Breast epithelium (tissue), 4 donors: ENCODE measurements at regions not wholly inside any gene's neighbourhood (a gene's known extent, or its start where the extent isn't known, plus 50 kb on each side); places are given as distances from the start of the nearest gene placed in this dataset.

Source experiments
- DNase-seq, 2 donors: peaks; one replicate each; pipeline ENCODE4 v3.0.0-alpha.2; 2019; ENCODE audit warnings: low spot score in 2 of 2
- H3K27ac ChIP-seq, 2 donors: fragments of 200-600 bp; sonication (generic) in 1 of 2; one replicate each; pipeline ENCODE4 v1.5.1; 2016 to 2019; ENCODE audit warnings: mild to moderate bottlenecking in 1 of 2
- H3K27me3 ChIP-seq, 2 donors: fragments of 200-600 bp; sonication (generic) in 1 of 2; one replicate each; pipeline versions ENCODE4 v1.5.1 to v1.6.0; 2017 to 2019; ENCODE audit warnings: control low read depth in 1 of 2, mild to moderate bottlenecking in 1 of 2
- H3K36me3 ChIP-seq: fragments of 200-600 bp; one replicate; pipeline ENCODE4 v1.5.1; 2019
- H3K4me1 ChIP-seq, 2 donors: fragments of 200-600 bp; sonication (generic); one replicate each; pipeline ENCODE4 v1.5.1; 2016 to 2019; ENCODE audit warnings: control low read depth in 1 of 2
- H3K4me3 ChIP-seq, 3 donors: fragments of 200-600 bp; sonication (generic); 1 replicate in 2 of 3; 2 replicates in 1 of 3; pipeline ENCODE4 v1.5.1; 2016 to 2019; ENCODE audit warnings: mild to moderate bottlenecking in 3 of 3, moderate library complexity in 2 of 3
- H3K9me3 ChIP-seq, 2 donors: fragments of 200-600 bp; sonication (generic) in 1 of 2; one replicate each; pipeline ENCODE4 v1.5.1; 2016 to 2019; ENCODE audit warnings: control low read depth in 1 of 2
- POLR2A ChIP-seq: fragments of 450-650 bp; IDR thresholded peaks from one replicate; pipeline ENCODE4 v1.6.1; 2016; ENCODE audit warnings: antibody characterized with exemption, mild to moderate bottlenecking, moderate library complexity
- POLR2AphosphoS5 ChIP-seq, 3 donors: sonication (generic); formaldehyde crosslinking; IDR thresholded peaks; one replicate each; pipeline ENCODE4 v1.6.1; 2017; ENCODE audit warnings: antibody characterized with exemption in 3 of 3
- intact Hi-C: fragments of 100-400 bp; cut with DNase I; formaldehyde crosslinking; loops from one replicate; pipeline ENCODE4 v1.15.1; 2023; ENCODE audit warnings: low total_unique reads
- TF ChIP-seq, protein P1 (sequence below), 3 donors: fragments of 450-650 bp; IDR thresholded peaks; one replicate each; pipeline ENCODE4 v1.5.1; 2016 to 2017; ENCODE audit warnings: antibody characterized with exemption in 3 of 3, mild to moderate bottlenecking in 3 of 3, moderate library complexity in 3 of 3

DNA sequence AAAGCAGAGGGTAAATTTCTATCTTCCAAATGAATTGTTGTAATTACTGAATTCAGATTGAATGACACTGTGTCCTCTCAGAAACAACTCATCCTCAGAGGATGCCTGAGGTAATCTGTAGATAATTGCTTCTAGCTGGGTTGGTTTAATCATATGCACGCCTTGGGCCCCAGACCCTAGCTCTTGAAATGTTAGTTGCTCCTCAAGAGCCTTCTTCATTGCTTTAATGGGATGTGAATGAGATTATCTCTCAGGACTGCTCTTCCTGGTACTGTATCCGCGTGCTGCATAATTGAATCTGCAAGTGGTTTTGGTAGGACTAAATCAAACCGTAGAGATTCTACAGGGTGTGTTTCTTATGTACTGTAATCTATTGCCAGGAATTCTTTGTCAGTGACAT is 569.3 kb upstream of the NEGR1 start:
- Histone ChIP-seq H3K27ac (no peak overlapping the region), H3K36me3 (no peaks in the 10 kb centered on the region), H3K4me3 (no peak overlapping the region), H3K9me3 (no peaks in the 10 kb centered on the region), H3K4me1 (no peaks in the 10 kb centered on the region), H3K27me3 (no peaks in the 10 kb centered on the region)
- no peak for DNase-seq
- no peak for TF ChIP-seq POLR2AphosphoS5 (IDR thresholded peaks at IDR 0.05)
- no peak for TF ChIP-seq POLR2A
- TF ChIP-seq, protein P1, sequence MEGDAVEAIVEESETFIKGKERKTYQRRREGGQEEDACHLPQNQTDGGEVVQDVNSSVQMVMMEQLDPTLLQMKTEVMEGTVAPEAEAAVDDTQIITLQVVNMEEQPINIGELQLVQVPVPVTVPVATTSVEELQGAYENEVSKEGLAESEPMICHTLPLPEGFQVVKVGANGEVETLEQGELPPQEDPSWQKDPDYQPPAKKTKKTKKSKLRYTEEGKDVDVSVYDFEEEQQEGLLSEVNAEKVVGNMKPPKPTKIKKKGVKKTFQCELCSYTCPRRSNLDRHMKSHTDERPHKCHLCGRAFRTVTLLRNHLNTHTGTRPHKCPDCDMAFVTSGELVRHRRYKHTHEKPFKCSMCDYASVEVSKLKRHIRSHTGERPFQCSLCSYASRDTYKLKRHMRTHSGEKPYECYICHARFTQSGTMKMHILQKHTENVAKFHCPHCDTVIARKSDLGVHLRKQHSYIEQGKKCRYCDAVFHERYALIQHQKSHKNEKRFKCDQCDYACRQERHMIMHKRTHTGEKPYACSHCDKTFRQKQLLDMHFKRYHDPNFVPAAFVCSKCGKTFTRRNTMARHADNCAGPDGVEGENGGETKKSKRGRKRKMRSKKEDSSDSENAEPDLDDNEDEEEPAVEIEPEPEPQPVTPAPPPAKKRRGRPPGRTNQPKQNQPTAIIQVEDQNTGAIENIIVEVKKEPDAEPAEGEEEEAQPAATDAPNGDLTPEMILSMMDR (IDR thresholded peaks at IDR 0.05): no peak
- intact Hi-C loops: no loop called here

DNA sequence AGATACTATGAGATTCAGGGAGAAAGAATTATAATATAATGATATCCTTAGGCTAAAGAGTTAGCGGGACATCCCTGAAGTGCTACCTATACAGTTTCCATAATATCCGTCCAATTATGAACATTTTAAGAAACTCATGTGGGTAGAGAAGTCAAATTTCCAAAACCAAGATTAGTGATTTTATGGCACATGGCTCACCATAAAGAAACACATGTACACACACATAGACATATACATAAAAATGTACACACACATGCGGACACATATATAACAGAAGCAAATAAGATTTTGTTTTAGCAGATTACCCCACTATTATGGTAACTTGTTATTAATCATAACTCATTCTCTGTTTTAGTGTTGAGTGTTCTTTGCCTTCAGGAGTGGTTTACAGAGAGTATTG is 566.7 kb upstream of the NEGR1 start:
- Histone ChIP-seq H3K9me3 (no peaks in the 10 kb centered on the region), H3K4me1 (no peaks in the 10 kb centered on the region), H3K27ac (no peak overlapping the region), H3K27me3 (no peaks in the 10 kb centered on the region), H3K36me3 (no peaks in the 10 kb centered on the region), H3K4me3 (no peak overlapping the region)
- TF ChIP-seq, protein P1 (IDR thresholded peaks at IDR 0.05): no peak
- TF ChIP-seq POLR2A (no peak), POLR2AphosphoS5 (IDR thresholded peaks at IDR 0.05) (no peak)
- no peak for DNase-seq
- intact Hi-C loops: no loop called here

DNA sequence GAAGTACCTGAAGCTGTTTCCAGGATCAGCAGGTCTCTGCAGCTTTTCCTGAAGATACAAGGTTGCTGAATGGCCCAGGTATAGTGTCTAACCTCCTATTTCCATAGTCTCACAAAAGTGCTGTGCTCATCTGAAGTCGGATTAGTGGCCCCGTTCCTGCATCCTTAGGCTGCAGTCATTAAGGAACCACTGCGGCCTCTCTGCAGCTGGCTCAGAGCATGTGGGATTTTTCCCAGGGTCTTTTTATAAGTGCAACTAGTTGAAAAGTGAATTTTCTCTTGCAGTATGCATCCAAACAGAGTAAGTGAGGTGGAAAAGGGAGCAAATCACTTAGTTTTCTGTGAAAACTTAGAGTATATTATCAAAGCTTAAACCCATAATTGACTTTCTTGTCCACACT is 565.3 kb upstream of the NEGR1 start:
- DNase-seq: no peak
- H3K9me3 ChIP-seq: no peaks in the 10 kb centered on the region
- H3K4me1 ChIP-seq: no peaks in the 10 kb centered on the region
- no peak overlapping the region for H3K27ac ChIP-seq
- no peaks in the 10 kb centered on the region for H3K27me3 ChIP-seq
- H3K36me3 ChIP-seq: no peaks in the 10 kb centered on the region
- intact Hi-C loops: no loop called here
- no peak overlapping the region for H3K4me3 ChIP-seq
- TF ChIP-seq POLR2A: no peak
- TF ChIP-seq, protein P1 (IDR thresholded peaks at IDR 0.05): no peak
- TF ChIP-seq POLR2AphosphoS5 (IDR thresholded peaks at IDR 0.05): no peak

DNA sequence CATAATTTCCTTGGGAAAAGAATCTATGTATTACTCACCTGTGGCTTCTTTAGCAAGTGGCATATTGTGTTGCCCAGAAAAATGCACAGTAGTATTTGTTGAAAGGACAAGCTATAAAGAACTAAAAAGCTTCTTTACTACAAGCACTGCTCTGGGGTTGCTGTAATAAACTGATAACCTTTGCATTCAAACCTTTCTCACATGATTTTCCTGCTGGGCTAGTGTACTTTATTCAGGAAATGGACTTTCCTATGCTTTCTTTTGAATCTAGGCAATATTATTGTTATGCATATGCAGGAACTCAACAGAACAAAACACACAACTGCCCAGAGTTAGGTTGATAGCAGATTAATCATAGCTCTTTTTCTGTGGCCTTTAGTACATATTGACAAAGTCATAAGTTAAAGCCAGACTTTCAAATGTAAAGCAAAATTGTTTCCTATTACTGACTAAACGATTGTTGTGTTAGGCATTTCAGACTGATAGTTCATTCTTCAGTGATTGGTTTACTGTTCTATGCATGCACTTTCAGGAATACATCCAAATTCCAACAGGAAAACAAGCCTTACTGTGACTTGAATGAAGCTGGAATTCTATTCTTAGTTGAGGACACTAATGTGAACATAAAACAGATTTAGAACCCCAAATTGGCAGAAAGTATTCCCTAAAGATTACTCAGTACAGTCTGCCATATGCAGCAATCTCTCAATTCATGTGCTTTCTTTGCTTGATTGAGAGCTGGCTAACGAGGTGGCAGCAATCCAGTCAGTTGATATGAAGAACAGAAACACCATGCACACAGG is 564.3 kb upstream of the NEGR1 start:
- no peaks in the 10 kb centered on the region for H3K36me3 ChIP-seq
- no peaks in the 10 kb centered on the region for H3K27me3 ChIP-seq
- TF ChIP-seq, protein P1 (IDR thresholded peaks at IDR 0.05): no peak
- TF ChIP-seq POLR2A (no peak), POLR2AphosphoS5 (IDR thresholded peaks at IDR 0.05) (no peak)
- H3K9me3 ChIP-seq: no peaks in the 10 kb centered on the region
- no peak overlapping the region for H3K27ac ChIP-seq
- intact Hi-C loops: no loop called here
- no peaks in the 10 kb centered on the region for H3K4me1 ChIP-seq
- no peak overlapping the region for H3K4me3 ChIP-seq
- no peak for DNase-seq

DNA sequence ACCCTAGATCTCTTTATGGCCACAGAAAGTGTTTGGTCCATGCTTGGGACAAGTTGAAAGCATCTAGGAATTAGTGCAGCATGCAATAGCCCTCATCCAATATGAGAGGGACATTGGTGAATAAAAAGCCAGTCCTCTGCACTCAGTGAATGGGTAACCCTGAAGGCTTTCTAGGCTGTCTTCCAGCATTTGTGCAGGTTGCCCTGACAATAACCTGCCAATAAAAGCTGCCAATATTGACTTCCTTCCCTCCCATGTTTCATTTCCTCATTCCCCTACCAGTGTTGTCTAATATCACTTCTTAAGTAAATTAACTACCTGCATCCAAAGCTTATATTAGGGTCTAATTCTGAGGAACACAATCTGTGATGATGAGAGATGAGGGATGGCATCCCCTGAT is 563.6 kb upstream of the NEGR1 start:
- H3K4me3 ChIP-seq: no peak overlapping the region
- no peak overlapping the region for H3K27ac ChIP-seq
- no peak for TF ChIP-seq POLR2AphosphoS5 (IDR thresholded peaks at IDR 0.05)
- no peak for TF ChIP-seq POLR2A
- TF ChIP-seq, protein P1 (IDR thresholded peaks at IDR 0.05): no peak
- no peaks in the 10 kb centered on the region for H3K27me3 ChIP-seq
- no peaks in the 10 kb centered on the region for H3K36me3 ChIP-seq
- H3K4me1 ChIP-seq: no peaks in the 10 kb centered on the region
- intact Hi-C loops: no loop called here
- DNase-seq: no peak
- no peaks in the 10 kb centered on the region for H3K9me3 ChIP-seq
